ENCODE measurements at regions not wholly inside any gene's neighbourhood (a gene's known extent, or its start where the extent isn't known, plus 50 kb on each side); places are given as distances from the start of the nearest gene placed in this dataset.

DNA sequence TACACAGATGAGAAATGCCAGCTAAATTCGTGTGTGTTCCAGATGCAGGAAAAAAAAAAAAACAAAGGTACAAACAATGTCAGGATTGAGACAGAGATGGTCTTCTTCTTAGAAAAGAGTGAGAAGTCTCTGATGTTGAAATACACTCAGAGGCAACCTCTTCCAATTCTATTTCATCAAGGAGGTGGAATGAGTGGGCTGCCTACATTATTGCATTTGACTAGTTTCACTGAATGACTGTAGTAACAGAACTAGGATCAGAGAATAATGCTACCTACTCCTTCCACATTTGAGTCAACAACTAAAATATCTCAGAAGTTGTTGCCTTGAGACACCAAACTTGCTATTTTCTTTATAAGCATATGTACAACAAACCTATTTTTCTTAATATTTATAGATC is 1332.2 kb upstream of the FLRT2 start:
- no peak for ATAC-seq
- H3K4me3 ChIP-seq: no peak overlapping the region
- no peaks in the 10 kb centered on the region for H3K36me3 ChIP-seq

DNA sequence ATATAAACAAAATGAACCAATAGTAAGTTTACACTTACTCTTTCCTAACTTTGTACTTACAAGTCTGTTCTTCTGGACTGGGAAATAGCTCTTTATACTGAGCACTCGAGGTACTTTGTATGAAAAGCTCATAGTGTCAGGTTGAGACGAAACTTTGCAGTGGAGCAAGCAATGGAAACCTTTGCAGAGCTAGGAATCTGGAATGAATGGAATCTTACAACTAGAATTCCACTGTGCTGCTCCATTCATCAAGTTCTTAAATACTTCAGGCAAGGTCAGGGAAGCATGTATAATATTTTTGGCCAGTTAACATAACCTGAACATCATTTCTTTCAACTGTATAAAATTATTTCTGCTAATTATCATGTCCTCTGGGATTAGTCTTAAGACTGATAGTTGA is 1327.5 kb upstream of the FLRT2 start:
- no peaks in the 10 kb centered on the region for H3K9me3 ChIP-seq
- H3K4me1 ChIP-seq: no peaks in the 10 kb centered on the region
- ATAC-seq (no peak), DNase-seq (no peak)
- no peaks in the 10 kb centered on the region for H3K36me3 ChIP-seq
- no peak overlapping the region for H3K4me3 ChIP-seq
- H3K27ac ChIP-seq: no peak overlapping the region
- TF ChIP-seq, protein P1, sequence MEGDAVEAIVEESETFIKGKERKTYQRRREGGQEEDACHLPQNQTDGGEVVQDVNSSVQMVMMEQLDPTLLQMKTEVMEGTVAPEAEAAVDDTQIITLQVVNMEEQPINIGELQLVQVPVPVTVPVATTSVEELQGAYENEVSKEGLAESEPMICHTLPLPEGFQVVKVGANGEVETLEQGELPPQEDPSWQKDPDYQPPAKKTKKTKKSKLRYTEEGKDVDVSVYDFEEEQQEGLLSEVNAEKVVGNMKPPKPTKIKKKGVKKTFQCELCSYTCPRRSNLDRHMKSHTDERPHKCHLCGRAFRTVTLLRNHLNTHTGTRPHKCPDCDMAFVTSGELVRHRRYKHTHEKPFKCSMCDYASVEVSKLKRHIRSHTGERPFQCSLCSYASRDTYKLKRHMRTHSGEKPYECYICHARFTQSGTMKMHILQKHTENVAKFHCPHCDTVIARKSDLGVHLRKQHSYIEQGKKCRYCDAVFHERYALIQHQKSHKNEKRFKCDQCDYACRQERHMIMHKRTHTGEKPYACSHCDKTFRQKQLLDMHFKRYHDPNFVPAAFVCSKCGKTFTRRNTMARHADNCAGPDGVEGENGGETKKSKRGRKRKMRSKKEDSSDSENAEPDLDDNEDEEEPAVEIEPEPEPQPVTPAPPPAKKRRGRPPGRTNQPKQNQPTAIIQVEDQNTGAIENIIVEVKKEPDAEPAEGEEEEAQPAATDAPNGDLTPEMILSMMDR (IDR thresholded peaks at IDR 0.05): no peak
- H3K27me3 ChIP-seq: no peaks in the 10 kb centered on the region
- intact Hi-C loops (cut with DNase I): no loop called here

More for the DNA sequence above, 1332.2 kb upstream of the FLRT2 start:
- intact Hi-C loops (cut with DNase I): no loop called here
- TF ChIP-seq, protein P1 (IDR thresholded peaks at IDR 0.05): no peak
- no peaks in the 10 kb centered on the region for H3K4me1 ChIP-seq
- no peaks in the 10 kb centered on the region for H3K9me3 ChIP-seq
- H3K27ac ChIP-seq: no peak overlapping the region
- no peaks in the 10 kb centered on the region for H3K27me3 ChIP-seq
- no peak for DNase-seq

DNA sequence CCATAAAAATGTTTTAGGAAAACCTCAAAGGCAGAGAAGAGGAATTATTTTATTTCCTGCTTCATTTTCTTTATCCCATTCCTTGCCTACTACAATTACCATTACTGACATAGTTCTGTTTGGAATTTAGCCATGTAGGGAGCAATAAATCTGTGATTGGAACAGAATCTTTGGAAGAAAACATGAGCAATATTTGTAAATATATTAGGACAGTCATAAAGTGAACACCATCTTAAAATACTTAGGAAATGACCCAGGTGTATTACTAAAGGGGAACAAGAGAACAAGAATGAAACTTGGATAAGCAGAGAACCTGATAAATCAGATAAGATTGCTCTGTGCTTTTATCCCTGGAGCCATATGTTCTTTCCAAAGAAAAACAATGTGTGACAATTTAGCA is 1326.0 kb upstream of the FLRT2 start:
- Histone ChIP-seq H3K36me3 (no peaks in the 10 kb centered on the region), H3K4me3 (no peak overlapping the region), H3K4me1 (no peaks in the 10 kb centered on the region), H3K27ac (no peak overlapping the region), H3K9me3 (no peaks in the 10 kb centered on the region), H3K27me3 (no peaks in the 10 kb centered on the region)
- intact Hi-C loops (cut with DNase I): no loop called here
- TF ChIP-seq, protein P1 (IDR thresholded peaks at IDR 0.05): no peak
- DNase-seq (no peak), ATAC-seq (no peak)

DNA sequence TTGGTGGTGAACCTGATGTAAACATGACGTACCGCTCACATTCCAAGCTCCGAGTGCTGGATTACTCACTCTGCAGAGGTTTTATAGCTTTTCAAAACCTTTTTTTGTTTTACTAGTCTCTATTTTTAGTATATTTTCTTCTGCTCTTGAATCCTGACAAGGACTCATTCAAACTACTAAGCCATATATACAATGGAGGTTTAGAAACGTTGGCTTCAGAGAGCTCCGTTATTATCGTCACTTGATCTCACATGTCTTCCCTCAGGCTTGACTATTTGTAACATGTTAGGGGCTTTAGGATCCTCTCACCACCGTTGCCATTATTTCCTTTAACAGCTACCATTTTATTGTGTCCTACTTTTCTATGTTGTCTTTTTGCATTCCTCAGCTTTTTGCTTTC is 1321.5 kb upstream of the FLRT2 start:
- no peak for DNase-seq
- H3K27me3 ChIP-seq: no peaks in the 10 kb centered on the region
- H3K9me3 ChIP-seq: no peaks in the 10 kb centered on the region
- ATAC-seq: no peak
- H3K4me1 ChIP-seq: no peaks in the 10 kb centered on the region
- intact Hi-C loops (cut with DNase I): no loop called here
- H3K4me3 ChIP-seq: no peak overlapping the region
- TF ChIP-seq, protein P1 (IDR thresholded peaks at IDR 0.05): no peak
- no peak overlapping the region for H3K27ac ChIP-seq
- no peaks in the 10 kb centered on the region for H3K36me3 ChIP-seq

DNA sequence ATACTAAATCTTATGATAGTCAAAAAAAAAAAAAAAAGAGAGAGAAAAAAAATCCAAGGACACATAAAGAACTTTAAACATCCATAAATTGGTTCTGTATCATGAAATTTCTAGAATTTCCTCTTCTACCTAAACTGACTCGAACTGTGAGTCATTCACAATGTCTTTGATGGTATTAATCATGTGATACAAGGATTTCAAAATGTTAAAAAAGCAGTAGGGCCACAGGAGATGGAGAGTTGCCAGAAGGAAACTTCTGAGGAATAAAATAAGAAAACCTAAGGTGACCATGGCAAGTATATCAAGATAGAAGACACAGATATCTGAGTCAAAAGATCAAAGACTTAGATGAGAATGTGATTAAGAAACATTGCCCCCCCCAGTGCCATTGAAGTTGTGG is 1320.9 kb upstream of the FLRT2 start:
- no peaks in the 10 kb centered on the region for H3K36me3 ChIP-seq
- no peaks in the 10 kb centered on the region for H3K4me1 ChIP-seq
- H3K4me3 ChIP-seq: no peak overlapping the region
- intact Hi-C loops (cut with DNase I): no loop called here
- no peaks in the 10 kb centered on the region for H3K9me3 ChIP-seq
- no peak overlapping the region for H3K27ac ChIP-seq
- no peaks in the 10 kb centered on the region for H3K27me3 ChIP-seq
- TF ChIP-seq, protein P1 (IDR thresholded peaks at IDR 0.05): no peak
- DNase-seq (no peak), ATAC-seq (no peak)

DNA sequence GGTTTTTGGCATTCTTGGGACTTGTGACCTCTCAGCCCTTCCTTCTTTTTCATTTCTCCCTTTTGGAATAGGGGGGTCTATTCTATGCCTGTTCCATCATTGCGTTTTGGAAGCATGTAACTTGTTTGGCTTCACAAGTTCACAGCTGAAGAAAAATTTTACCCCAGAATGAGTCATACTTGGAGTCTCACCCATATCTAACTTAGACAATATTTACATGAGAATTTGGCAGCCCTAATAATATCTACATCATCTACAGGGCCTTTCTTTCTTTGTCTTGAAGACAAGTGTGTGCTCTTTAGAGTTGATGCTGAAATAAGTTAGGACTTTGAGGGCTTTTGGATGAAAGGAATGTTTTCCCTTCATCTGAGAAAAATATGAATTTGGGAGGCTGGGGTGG is 1312.9 kb upstream of the FLRT2 start:
- Histone ChIP-seq H3K9me3 (peaks cover 6% of the 10 kb centered on the region), H3K27me3 (no peaks in the 10 kb centered on the region), H3K4me1 (no peaks in the 10 kb centered on the region), H3K4me3 (no peak overlapping the region), H3K36me3 (no peaks in the 10 kb centered on the region), H3K27ac (no peak overlapping the region)
- intact Hi-C loops (cut with DNase I): no loop called here
- ATAC-seq (no peak), DNase-seq (no peak)
- TF ChIP-seq, protein P1 (IDR thresholded peaks at IDR 0.05): no peak
